Fibroblast of peridontal ligament (primary cell): ENCODE measurements at regions not wholly inside any gene's neighbourhood (a gene's known extent, or its start where the extent isn't known, plus 50 kb on each side); places are given as distances from the start of the nearest gene placed in this dataset.
"Not testable (repeated sequence)": the region's sequence is repeated elsewhere in the genome, so short reads cannot be mapped to it uniquely, and the experiment has no call there.

Experiments used
- DNase-seq: peaks from one replicate; pipeline ENCODE4 v3.0.0-alpha.2; 2010; ENCODE audit errors: extremely low read depth

DNA sequence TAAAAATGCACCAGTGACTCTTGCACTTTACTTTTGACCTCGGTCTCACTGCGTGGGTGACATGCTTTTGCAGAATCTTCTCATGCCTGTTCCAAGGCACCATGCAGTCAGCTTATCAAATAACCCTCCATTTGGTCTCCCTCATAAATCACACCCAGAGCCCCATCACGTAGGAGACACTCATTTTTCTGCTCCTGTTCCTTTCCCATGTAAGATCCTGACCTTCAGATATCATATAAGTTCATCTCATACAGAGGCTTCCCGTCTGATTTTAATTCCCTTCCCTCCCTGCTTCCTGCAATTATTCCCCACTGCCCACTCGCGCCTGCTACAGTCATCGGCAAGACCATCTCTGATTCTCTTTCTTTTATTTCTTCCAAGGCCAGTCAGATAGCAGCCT, 1226.3 kb upstream of the AUTS2 start:
- DNase-seq: no peak

DNA sequence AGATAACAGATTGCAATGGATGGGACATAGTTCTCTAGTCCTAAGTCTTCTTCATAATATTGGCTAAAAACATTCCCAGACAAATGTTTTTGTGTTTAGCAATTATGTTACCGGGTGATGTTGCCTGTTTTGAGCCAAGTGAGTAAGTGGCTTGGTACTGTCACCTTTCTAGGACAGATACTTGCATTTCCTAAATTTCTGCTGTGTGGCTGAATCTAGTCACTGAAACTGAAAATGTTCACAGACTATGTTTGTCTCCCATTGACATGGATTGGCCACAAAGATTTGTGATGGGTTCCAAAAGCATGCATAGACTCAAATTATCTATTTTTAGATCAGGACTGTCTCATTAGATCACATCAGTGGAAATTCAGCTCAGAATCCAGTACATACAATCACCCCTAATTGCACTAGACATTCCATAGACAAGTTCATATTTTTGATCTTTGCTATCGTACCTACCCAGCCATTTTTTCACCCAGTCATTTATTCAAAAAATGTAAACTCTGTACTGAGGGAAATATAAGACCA, 1222.1 kb upstream of the AUTS2 start:
- no peak for DNase-seq

DNA sequence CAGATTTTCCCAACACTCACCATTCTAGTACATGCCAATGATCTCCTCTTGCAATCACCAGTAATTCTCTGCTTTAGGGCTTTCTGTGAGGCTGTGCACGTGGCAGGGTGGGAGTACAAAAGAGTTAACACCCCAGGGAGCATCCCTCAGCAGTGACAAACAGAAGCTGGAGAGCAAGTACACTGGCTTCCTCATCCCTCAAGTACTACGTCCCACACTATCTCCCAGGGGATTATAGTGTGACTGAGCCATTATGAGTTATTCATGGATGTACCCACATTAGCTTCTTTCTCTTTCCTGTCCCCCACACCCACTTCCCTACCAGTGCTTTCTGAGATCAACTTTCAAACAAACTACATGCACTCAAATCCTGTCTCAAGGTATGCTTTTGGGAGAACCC, 1216.5 kb upstream of the AUTS2 start:
- no peak for DNase-seq

DNA sequence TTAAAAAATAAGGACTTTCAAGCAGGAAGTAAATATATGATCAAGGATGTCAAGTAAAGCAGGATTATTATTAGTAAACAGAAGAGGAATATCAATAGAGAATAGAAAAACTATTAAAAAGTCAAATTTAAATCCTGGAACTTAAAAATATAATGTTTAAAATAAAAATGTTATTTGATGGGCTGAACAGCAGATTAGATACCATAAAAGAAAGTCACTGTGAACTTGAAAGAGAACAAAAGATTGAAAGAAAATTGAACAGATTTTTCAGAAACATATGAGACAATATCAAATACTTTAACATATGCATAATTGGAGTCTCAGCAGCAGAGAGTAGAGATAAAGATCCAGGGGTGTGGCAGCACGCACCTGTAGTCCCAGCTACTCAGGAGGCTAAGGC, 1213.7 kb upstream of the AUTS2 start:
- DNase-seq: no peak

DNA sequence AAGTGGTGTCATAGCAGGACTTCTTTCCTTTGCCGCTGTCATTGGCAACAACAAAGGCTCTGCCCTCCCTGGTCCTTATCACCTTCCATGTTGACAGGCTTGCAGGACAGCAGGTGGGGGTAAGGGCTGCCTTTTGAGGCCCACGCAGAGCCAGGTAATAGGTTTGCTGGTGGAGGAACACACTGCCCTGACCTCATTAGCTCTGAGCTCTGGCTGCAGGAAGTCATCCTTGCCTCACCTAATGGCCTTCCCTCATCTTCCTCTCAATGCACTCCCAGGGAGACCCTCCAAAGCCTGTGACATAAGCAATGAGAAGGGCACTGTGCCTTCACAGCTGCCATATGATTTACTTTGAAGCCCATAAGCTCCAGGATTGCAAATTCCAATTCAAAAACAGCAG, 1205.2 kb upstream of the AUTS2 start:
- DNase-seq: no peak

DNA sequence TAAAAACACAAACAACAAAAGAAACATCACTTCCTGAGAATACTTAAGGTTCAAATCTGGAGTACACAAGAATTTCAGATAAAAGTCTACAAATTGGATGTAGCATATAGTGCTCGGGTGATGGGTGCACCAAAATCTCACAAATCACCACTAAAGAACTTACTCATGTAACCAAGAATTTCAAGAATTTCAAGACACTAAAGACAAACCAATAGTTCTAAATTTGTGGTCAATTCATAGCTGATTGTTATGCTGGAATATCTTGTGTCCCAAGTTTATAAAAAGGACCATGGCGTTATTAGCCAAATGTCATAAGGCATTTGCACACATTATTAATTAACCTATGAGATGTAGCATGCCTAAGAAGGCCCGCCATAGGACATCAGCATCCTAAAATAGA, 1204.1 kb upstream of the AUTS2 start:
- no peak for DNase-seq

DNA sequence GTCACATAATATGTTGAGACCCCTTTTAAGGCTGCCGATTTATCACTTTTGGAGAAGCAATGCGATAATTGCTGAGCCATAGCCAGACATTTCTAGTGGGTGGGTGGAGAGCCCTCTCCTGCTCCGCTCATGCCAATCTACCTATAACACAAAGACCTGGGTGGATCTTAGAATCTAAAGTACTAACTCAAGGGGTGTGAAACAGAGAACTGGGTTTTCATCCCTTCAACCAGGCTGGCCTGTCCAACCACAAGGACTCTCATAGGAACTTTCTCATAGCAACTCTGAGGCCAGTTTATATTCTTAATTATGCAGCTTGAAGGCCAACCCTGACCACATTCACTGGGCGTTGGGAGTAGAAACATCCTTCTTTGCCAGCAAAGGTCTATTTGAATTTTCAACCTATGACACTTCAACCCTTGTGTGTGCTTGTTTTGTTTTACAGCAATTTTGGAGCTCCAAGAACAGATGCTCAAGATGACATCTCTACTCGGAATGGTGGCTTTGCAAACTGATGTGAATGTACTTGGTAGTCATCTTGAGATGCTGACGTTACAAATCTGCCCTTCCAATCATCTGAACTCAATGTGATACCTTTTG, 1198.2 kb upstream of the AUTS2 start:
- no peak for DNase-seq

DNA sequence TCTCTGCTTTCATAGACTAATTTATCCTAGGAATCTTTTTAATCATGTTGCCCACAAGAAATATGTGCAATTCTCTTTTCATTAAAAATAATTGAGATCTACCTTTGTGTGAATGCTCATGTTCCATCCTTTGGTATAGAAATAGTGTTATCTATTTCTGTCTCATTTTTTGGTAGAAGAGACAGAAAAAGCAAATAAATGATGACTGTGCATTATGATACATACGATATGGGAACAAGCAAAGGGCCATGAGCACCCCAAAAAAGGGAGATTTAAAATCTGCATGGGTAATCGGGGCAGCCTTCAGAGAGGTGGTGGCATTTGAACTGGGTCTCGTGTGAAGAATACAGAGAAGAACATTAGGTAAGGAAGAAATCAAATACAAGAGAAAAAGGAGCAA, 1197.5 kb upstream of the AUTS2 start:
- no peak for DNase-seq

DNA sequence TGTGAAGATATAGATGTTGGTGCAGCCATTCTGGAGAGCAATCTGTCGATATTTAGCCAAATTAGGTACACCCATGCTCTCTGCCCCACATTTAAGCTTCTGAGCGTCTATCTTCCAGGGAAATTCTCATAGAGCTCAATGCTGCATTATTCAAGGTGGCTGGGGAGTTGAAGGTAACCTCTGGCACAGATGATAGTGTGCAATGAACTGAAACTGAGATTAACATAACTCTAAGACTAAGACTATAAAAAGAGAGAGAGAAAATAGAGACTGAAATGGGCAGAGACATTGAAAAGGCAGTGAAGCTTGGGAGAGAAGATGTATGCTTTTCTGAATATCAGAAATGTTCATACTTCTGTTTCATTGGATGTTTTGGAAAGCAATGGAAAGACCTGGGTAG, 1197.0 kb upstream of the AUTS2 start:
- DNase-seq: no peak

DNA sequence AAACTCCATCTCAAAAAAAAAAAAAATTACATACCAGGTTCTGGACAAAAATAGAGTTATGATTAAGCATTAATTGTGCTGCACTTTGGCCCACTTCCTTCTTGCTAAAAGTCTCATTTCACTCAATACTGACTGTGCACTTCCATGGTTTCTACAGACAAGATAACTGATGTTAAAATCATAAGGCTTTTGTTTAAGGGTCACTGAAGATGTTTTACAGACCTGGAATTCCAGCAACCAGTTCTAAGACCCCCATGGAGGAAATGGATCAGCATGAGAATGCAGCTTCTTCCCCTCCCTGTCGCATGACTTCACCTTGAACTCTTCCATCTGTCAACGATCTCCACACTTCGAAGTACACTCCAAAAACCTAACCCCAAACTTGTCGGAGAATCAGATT, 1191.8 kb upstream of the AUTS2 start:
- DNase-seq: no peak

DNA sequence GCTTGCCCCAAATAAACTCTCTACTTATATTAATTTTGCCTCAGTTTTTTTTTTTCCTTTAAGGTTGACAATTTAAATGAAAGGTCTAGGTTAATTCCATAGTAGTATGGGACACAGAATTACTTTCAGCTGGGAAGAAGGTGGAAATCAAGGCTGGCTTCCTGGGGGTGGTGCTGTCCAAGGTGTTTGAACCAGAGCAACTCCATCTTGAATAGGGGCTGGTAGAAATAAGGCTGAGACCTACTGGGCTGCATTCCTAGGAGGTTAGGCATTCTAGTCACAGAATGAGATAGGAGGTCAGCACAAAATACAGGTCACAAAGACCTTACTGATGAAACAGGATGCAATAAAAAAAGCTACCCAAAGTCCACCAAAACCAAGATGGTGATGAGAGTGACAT, 1190.8 kb upstream of the AUTS2 start:
- no peak for DNase-seq

DNA sequence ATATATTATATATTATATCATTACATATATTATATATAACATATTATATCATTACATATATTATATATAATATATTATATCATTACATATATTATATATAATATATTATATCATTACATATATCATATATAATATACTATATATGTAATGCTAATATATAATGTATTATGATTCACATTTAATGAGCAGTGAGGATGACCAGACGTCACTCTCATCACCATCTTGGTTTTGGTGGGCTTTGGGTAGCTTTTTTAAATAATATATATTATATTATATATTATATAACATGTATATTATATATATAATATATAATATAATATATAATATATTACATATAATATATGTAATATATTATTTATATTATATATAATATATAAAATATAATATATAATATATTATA, 1189.4 kb upstream of the AUTS2 start:
- DNase-seq: no peak

DNA sequence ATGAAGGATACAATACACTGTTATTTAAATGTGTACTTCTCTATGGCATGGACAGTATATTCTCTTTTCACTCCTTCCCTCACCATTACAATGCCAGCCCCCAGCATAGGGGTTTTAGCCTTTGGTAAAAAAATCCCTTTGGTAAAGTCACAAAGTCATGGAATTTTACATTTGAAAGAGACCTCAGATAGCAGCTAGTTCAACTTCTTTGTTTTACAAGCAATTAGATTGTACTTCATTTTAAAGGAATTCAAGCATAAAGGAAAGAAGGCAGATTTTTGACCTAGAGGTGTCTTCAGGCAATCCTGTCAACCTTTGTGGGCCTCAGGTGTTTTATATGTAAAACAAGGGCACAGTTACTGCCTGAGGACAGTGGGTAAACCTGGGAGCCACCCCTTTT, 1188.4 kb upstream of the AUTS2 start:
- no peak for DNase-seq

DNA sequence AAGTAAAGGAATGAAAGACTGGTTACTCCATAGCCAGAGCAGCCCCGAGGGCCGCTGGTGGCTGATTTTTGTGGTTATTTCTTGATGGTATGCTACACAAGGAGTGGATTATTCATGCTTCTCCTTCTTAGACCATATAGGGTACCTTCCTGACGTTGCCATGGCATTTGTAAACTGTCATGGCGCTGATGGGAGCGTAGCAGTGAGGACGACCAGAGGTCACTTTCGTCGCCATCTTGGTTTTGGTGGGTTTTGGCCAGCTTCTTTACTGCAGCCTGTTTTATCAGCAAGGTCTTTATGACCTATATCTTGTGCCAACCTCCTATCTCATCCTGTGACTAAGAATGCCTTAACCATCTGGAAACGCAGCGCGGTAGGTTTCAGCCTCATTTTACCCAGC, 1187.6 kb upstream of the AUTS2 start:
- DNase-seq: not testable (repeated sequence)

DNA sequence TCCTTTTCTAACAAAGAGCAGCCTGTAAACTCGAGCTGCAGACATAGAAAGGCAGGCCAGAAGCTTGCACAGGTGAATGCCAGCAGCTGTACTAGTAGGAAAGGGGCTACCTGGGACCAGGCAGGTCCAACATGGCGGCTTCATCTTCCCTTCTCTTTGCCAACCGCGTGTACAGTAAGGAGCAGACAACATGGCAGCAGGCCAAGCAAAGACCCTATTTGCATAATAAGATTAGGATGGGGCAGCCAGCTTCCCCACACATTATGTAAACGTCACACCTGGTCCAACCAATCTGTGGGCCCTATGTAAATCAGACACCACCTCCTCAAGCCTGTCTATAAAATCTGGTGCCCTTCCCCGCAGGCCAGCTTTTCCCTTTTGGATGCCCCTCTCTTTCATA, 1186.5 kb upstream of the AUTS2 start:
- DNase-seq: no peak

DNA sequence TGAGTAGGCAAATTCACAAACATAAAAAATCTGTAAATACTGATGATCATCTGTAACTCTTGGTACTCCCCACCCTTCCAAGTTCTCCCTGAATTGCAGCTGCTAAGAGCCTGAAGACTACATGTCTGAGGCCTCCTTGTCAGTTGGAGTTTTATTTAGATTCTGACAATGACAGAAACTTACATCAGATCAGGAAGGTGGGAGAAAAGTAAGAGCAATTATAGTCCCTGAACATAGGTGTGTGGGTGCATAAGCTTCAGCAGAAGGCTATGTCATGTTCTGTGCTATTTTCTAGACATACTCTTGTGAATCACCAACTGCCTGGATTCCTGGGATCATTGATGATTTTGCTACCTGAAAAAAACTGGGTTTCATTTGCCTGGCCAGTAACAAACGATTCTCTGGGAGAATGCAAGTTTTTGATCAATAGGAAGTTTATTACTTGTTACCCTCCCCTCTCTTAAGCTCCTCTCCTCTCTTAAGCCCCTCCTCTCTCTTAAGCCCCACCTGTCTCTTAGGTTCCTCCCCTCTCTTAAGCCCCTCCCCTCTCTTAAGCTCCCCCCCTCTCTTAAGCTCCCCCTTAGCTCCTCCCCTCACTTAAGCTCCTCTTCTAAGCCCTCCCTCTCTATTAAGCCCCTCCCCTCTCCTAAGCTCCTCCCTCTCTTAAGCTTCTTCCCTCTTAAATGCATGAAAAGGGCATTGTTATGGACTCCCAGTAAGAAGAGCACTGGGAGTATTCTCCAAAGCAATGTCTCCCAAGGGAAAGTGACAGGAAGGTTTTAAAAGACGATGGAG, 1183.4 kb upstream of the AUTS2 start:
- DNase-seq: no peak

DNA sequence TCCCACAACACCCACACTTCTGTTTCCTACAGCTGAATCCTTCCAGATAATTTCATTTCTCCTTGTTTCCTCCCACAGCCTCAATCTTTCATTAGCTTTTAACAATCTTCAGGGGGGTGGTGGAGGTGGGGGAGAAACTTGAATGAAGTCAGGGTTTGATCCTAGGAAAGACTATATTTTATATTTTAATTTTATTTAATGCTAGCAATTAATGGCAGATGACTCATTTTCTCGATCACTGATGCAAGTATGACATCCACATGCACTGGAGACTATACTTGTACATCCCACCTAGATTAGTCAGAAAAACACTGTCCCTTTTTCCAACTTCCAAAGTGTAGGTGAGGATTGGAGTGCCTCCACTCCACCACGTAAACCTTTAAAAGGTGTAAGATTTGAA, 1181.3 kb upstream of the AUTS2 start:
- DNase-seq: no peak

DNA sequence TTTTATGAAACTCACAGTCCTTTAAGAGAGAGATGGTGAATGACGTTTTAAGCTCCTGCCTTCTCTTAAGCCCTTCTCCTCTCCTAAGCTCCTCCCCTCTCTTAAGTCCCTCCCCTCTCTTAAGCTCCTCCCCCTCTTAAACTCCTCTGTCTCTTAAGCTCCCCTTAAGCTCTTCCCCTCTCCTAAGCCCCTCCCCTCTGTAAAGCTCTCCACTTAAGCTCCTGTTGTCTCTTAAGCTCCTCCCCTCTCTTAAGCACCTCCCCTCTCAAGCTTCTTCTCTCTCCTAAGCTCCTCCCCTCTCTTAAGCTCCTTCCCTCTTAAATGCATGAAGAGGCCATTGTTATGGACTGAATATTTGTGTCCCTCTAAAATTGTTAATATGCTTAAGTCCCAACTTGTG, 1180.6 kb upstream of the AUTS2 start:
- no peak for DNase-seq

DNA sequence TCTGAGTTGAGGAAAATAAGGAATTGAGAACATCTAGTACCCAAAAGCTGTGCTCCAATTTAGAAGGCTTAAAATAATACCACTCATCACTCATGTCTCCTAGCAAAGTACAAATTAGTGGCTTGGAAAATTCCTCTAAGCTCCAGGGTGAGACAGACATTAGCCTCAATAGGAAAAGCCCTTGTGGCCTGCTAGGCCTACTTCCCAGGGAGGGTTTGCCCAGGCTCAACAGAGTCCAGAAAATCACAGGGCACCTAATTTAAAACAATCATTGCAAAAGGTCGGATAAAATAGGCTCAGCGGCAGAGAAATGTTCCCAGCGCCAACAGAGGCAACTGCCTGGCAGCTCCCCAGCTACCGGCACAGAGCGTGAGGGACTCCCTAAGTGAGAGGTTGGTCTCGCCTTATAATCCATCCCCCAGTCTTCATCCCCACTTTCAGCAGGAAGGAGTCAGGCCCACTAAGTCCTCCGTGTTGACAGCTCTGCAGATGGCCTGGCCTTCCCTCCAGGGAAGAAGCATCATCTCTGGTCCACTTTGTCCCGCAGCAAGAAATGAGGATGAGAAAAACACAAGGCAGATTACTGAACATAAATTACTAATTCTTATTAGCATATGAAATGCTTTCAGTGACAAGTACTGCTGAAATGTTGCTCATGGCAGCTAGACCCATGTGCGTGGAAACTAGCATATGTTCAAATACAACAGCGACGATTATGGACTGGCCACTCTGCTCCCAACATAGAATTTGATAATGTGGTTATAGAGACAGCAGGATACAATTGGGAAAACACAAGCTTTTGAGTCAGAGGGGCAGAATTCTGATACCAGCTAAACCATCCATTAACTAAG, 1177.7 kb upstream of the AUTS2 start:
- DNase-seq: no peak

DNA sequence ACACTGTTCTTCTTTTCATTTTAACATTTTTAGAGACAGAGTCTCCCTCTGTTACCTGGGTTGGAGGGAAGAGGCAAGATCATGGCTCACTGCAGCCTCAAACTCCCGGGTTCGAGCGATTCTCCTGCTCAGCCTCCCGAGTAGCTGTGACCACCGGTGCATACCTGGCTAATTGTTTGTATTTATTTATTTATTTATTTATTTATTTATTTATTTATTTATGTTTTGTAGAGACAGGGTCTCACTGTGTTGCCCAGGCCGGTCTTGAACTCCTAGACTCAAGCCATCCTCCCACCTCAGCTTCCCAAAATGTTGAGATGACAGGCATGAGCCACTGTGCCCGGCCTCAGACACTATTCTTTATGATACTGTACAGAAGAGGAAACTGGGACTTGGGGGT, 1176.6 kb upstream of the AUTS2 start:
- DNase-seq: no peak

DNA sequence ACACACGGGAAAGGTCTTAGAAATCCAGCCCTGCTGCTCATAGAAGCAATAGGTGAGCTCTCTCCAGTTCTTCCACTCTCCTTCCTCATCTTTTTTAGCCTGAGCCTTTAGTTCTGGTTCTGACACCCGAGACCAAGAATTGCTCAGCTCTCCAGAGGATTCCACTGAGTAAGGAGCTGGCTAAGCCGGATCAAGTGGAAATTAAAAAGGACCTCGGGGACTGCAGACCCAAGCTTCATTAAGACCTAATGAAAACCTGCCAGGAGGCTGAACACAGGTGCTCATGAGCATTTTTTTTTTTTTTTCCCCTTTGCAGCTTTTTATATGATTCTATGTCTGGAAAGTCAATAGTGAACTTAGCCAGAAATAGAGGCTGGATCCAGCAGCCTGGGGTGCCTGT, 1176.0 kb upstream of the AUTS2 start:
- no peak for DNase-seq

DNA sequence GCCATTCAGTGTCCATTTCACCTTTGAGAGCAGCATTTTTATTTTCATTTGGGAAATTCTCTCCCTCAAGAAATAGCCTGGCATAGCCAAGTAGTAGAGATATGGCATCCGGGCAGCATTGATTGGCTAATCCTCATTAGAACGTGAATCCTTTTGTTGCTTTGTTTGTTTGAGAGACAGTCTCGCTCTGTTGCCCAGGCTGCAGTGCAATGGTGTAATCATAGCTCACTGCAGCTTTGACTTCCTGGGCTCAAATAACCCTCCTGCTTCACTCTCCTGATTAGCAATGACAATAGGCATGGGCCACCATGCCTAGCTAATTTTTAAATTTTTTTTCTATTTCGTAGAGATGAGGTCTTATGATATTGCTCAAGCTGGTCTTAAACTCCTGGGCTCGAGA, 1174.9 kb upstream of the AUTS2 start:
- DNase-seq: no peak
